Spleen (tissue), 11 donors: ENCODE measurements at regions not wholly inside any gene's neighbourhood (a gene's known extent, or its start where the extent isn't known, plus 50 kb on each side); places are given as distances from the start of the nearest gene placed in this dataset.

ENCODE experiments used
- DNase-seq: peaks from one replicate; pipeline ENCODE4 v3.0.0-alpha.2; 2020
- H3K27ac ChIP-seq, 8 donors: fragments of 200-600 bp; sonication (generic) in 7 of 8; 1 replicate in 4 of 8; 2 replicates in 4 of 8; pipeline versions ENCODE4 v1.5.0 to v1.8.0; 2016 to 2021; ENCODE audit warnings: inconsistent platforms in 4 of 8, mild to moderate bottlenecking in 4 of 8, moderate library complexity in 1 of 8
- H3K27me3 ChIP-seq, 7 donors: fragments of 200-600 bp; sonication (generic) in 6 of 7; replicated peaks in 1 of 7; 1 replicate in 4 of 7; 2 replicates in 3 of 7; pipeline versions ENCODE4 v1.5.0 to v1.8.0; 2016 to 2021; ENCODE audit warnings: inconsistent platforms in 3 of 7, mild to moderate bottlenecking in 1 of 7
- H3K36me3 ChIP-seq, 6 donors: fragments of 200-600 bp; sonication (generic) in 5 of 6; 1 replicate in 4 of 6; 2 replicates in 2 of 6; pipeline versions ENCODE4 v1.5.0 to v1.8.0; 2016 to 2021; ENCODE audit warnings: inconsistent platforms in 2 of 6
- H3K4me1 ChIP-seq, 6 donors: fragments of 200-600 bp; sonication (generic) in 5 of 6; 1 replicate in 3 of 6; 2 replicates in 3 of 6; pipeline versions ENCODE4 v1.5.0 to v1.8.0; 2016 to 2021; ENCODE audit warnings: inconsistent platforms in 3 of 6
- H3K4me3 ChIP-seq, 8 donors: fragments of 200-600 bp; sonication (generic) in 7 of 8; 1 replicate in 4 of 8; 2 replicates in 4 of 8; pipeline versions ENCODE4 v1.5.0 to v1.8.0; 2016 to 2021; ENCODE audit warnings: inconsistent platforms in 4 of 8, mild to moderate bottlenecking in 4 of 8, moderate library complexity in 2 of 8
- H3K9me3 ChIP-seq, 8 donors: fragments of 200-600 bp; sonication (generic) in 7 of 8; 1 replicate in 4 of 8; 2 replicates in 4 of 8; pipeline versions ENCODE4 v1.5.0 to v1.8.0; 2016 to 2021; ENCODE audit warnings: inconsistent platforms in 4 of 8
- CTCF ChIP-seq, 11 experiments: fragments of 200-600 bp in 7 of 11; fragments of 450-650 bp in 4 of 11; sonication (generic) in 4 of 11; IDR thresholded peaks in 8 of 11; conservative IDR thresholded peaks in 3 of 11; 1 replicate in 7 of 11; 2 replicates in 4 of 11; pipeline versions ENCODE4 v1.4.0 to v1.8.0; 2016 to 2021; ENCODE audit warnings: antibody characterized with exemption in 11 of 11, inconsistent platforms in 4 of 11, mild to moderate bottlenecking in 1 of 11
- POLR2A ChIP-seq, 3 donors: fragments of 450-650 bp; IDR thresholded peaks; one replicate each; pipeline ENCODE4 v1.5.1; 2017; ENCODE audit warnings: antibody characterized with exemption in 3 of 3, mild to moderate bottlenecking in 1 of 3
- POLR2AphosphoS5 ChIP-seq, 3 donors: sonication (generic); formaldehyde crosslinking; IDR thresholded peaks; one replicate each; pipeline ENCODE4 v1.5.1; 2017; ENCODE audit warnings: antibody characterized with exemption in 3 of 3
- WGBS, 5 donors: extraction: QIAGEN DNeasy Blood & Tissue Kit in 3 of 5; methylation state at CpG; one replicate each; pipeline versions ENCODE4 v1.1.5 to v1.1.7; 2013 to 2018; 5-methylcytosine and 5-hydroxymethylcytosine counted together
- intact Hi-C: fragments of 100-400 bp; cut with DNase I; formaldehyde crosslinking; loops from one replicate; pipeline ENCODE4 v1.15.0; 2023; ENCODE audit warnings: low total_unique reads
- donor health status: healthy with polysubstance abuse.
- donor health status: DM: no; HTN: no; CAD: no; lungs with moderate emphysema.
- donor health status: DM: no; HTN: no; CAD: no.
- donor health status: Bipolar disorder and iron deficiency.
- donor health status: healthy.
- donor health status: DM: no; HTN: no; CAD: no.
- donor health status: DM: yes; HTN: yes; CAD: no.

- WGBS, 5 donors, result 79 to 90% (median 82%) methylated on average over 1 of the region's 1 CpG
- no peaks in the 10 kb centered on the region for H3K36me3 ChIP-seq
- intact Hi-C loops, result no loop called here
- H3K4me3 ChIP-seq, result no peak overlapping the region
- H3K9me3 ChIP-seq, result no peaks in the 10 kb centered on the region
- H3K27me3 ChIP-seq, result peaks cover 0 to 4% (median 0%) of the 10 kb centered on the region in 7 donors
- H3K27ac ChIP-seq, result no peak overlapping the region
- TF ChIP-seq POLR2AphosphoS5 (IDR thresholded peaks at IDR 0.05) (no peak), POLR2A (IDR thresholded peaks at IDR 0.05) (no peak)
- no peaks in the 10 kb centered on the region for H3K4me1 ChIP-seq
- no peak for DNase-seq
Measured at GRCh38 chrX:51437521-51437920, 58.9 kb downstream of the NUDT11 start.

GRCh38 chrX:51435101-51435500 lies 61.3 kb downstream of the NUDT11 start:
- H3K4me3 ChIP-seq, result no peak overlapping the region
- DNase-seq, result no peak
- H3K27me3 ChIP-seq, result peaks cover 0 to 4% (median 0%) of the 10 kb centered on the region in 7 donors
- H3K9me3 ChIP-seq, result no peaks in the 10 kb centered on the region
- 46 to 94% (median 85%) methylated on average over 1 of the region's 1 CpG for WGBS, 5 donors
- no peak overlapping the region for H3K27ac ChIP-seq
- intact Hi-C loops, result no loop called here
- H3K36me3 ChIP-seq, result no peaks in the 10 kb centered on the region
- no peaks in the 10 kb centered on the region for H3K4me1 ChIP-seq
- TF ChIP-seq POLR2AphosphoS5 (IDR thresholded peaks at IDR 0.05), result no peak
- TF ChIP-seq POLR2A (IDR thresholded peaks at IDR 0.05), result no peak
- TF ChIP-seq CTCF (IDR thresholded peaks at IDR 0.05 in 8 of 11, conservative IDR thresholded peaks at IDR 0.05 in 3 of 11), result no peak

GRCh38 chrX:51421972-51422597 lies 74.3 kb downstream of the NUDT11 start:
- TF ChIP-seq POLR2AphosphoS5 (IDR thresholded peaks at IDR 0.05) (no peak), CTCF (IDR thresholded peaks at IDR 0.05 in 8 of 11, conservative IDR thresholded peaks at IDR 0.05 in 3 of 11) (no peak), POLR2A (IDR thresholded peaks at IDR 0.05) (no peak)
- no peaks in the 10 kb centered on the region for H3K36me3 ChIP-seq
- H3K9me3 ChIP-seq, result no peaks in the 10 kb centered on the region
- H3K4me1 ChIP-seq, result no peaks in the 10 kb centered on the region
- DNase-seq, result no peak
- intact Hi-C loops, result loop anchor here (2.0 kb wide), 1 partner anchor 85 kb away; no protein-coding TSS in a partner anchor
- no peak overlapping the region for H3K4me3 ChIP-seq
- H3K27me3 ChIP-seq, result no peaks in the 10 kb centered on the region
- no peak overlapping the region for H3K27ac ChIP-seq
- 37 to 56% (median 49%) methylated on average over 3 to 4 of the region's 4 CpGs for WGBS, 5 donors

- DNase-seq, result no peak
- intact Hi-C loops, result loop anchor here (2.0 kb wide), 1 partner anchor 84 kb away; no protein-coding TSS in a partner anchor
- H3K4me3 ChIP-seq, result no peak overlapping the region
- H3K27me3 ChIP-seq, result no peaks in the 10 kb centered on the region
- H3K27ac ChIP-seq, result no peak overlapping the region
- TF ChIP-seq CTCF (IDR thresholded peaks at IDR 0.05 in 8 of 11, conservative IDR thresholded peaks at IDR 0.05 in 3 of 11) (peak in 10 of 11 experiments; percentile 34 to 69 (median 46)), POLR2AphosphoS5 (IDR thresholded peaks at IDR 0.05) (no peak), POLR2A (IDR thresholded peaks at IDR 0.05) (no peak)
- no peaks in the 10 kb centered on the region for H3K4me1 ChIP-seq
- H3K9me3 ChIP-seq, result no peaks in the 10 kb centered on the region
- WGBS, 5 donors, result 4 to 19% (median 11%) methylated on average over 5 of the region's 5 CpGs
- H3K36me3 ChIP-seq, result no peaks in the 10 kb centered on the region
Measured at GRCh38 chrX:51420610-51421009, 75.8 kb downstream of the NUDT11 start.
